Lower leg skin (tissue), 3 donors: ENCODE measurements at regions not wholly inside any gene's neighbourhood (a gene's known extent, or its start where the extent isn't known, plus 50 kb on each side); places are given as distances from the start of the nearest gene placed in this dataset.

Experiments used
- POLR2A ChIP-seq, 2 donors: fragments of 450-650 bp; IDR thresholded peaks; one replicate each; pipeline ENCODE4 v1.6.1; 2016 to 2017; ENCODE audit warnings: antibody characterized with exemption in 2 of 2, mild to moderate bottlenecking in 1 of 2, moderate library complexity in 1 of 2
- TF ChIP-seq, protein P1 (sequence below), 3 donors: fragments of 450-650 bp; IDR thresholded peaks; one replicate each; pipeline ENCODE4 v1.5.1; 2016; ENCODE audit warnings: antibody characterized with exemption in 3 of 3, mild to moderate bottlenecking in 3 of 3, moderate library complexity in 2 of 3

DNA sequence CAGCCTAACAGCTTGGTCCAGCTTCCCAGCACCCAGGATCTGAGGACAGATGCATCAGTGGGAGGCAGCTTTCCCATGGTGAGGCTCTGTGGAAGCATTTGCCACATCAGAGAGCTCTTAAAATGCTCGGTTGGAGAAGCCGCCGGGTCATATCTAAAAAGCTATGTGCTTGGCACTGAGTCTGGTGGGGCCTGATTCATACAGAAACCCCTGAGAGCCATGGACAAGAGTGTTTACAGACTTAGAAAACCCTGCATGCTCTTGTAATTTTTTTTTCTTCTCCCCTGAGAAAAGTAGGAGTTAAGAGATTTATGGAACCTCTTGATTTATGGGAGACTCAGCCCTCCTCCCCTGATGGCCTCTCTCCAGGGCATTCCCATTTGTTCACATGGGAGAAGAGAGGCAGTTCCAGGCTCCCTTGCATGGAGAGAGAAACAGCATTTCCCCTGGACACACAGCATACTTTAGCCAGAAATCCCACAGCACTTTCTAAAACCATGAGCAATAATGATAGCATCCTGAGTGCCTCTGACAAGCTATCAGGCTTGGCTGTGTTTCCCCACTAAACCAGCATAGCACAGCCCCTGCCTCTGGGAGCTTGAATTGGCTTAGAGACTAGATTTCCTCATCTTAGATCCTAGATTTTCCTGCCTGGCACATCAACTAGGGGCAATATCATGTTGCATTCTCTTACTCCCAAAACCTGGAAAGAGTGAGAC lies 322.1 kb upstream of the AUTS2 start:
- TF ChIP-seq POLR2A (IDR thresholded peaks at IDR 0.05), result no peak
- TF ChIP-seq, protein P1, sequence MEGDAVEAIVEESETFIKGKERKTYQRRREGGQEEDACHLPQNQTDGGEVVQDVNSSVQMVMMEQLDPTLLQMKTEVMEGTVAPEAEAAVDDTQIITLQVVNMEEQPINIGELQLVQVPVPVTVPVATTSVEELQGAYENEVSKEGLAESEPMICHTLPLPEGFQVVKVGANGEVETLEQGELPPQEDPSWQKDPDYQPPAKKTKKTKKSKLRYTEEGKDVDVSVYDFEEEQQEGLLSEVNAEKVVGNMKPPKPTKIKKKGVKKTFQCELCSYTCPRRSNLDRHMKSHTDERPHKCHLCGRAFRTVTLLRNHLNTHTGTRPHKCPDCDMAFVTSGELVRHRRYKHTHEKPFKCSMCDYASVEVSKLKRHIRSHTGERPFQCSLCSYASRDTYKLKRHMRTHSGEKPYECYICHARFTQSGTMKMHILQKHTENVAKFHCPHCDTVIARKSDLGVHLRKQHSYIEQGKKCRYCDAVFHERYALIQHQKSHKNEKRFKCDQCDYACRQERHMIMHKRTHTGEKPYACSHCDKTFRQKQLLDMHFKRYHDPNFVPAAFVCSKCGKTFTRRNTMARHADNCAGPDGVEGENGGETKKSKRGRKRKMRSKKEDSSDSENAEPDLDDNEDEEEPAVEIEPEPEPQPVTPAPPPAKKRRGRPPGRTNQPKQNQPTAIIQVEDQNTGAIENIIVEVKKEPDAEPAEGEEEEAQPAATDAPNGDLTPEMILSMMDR (IDR thresholded peaks at IDR 0.05), result no peak
